Small intestine (tissue), 7 donors: ENCODE measurements at regions not wholly inside any gene's neighbourhood (a gene's known extent, or its start where the extent isn't known, plus 50 kb on each side); places are given as distances from the start of the nearest gene placed in this dataset.

Experiments used
- DNase-seq, 2 donors: peaks; one replicate each; pipeline versions ENCODE4 v3.0.0 to v3.0.0-alpha.2; 2013
- FAIRE-seq: peaks from 2 replicates; lab custom pipeline; 2012; peaks lifted over from hg19 to GRCh38; lab: Jason Lieb, UNC
- H3K27ac ChIP-seq, 3 donors: one replicate each; pipeline ENCODE4 v1.5.1; 2013; ENCODE audit warnings: low read length in 2 of 3, mild to moderate bottlenecking in 2 of 3, control low read depth in 1 of 3, inconsistent platforms in 1 of 3, low read depth in 1 of 3, moderate library complexity in 1 of 3
- H3K27me3 ChIP-seq, 3 donors: one replicate each; pipeline ENCODE4 v1.6.1; 2013; ENCODE audit warnings: low read length in 3 of 3, inconsistent platforms in 1 of 3; ENCODE audit not compliant: control insufficient read depth in 3 of 3, insufficient read depth in 3 of 3
- H3K36me3 ChIP-seq, 3 donors: one replicate each; pipeline ENCODE4 v1.6.1; 2013; ENCODE audit warnings: low read length in 3 of 3, inconsistent platforms in 1 of 3, low read depth in 1 of 3, mild to moderate bottlenecking in 1 of 3, moderate library complexity in 1 of 3; ENCODE audit not compliant: control insufficient read depth in 3 of 3, insufficient read depth in 2 of 3
- H3K4me1 ChIP-seq, 3 donors: one replicate each; pipeline ENCODE4 v1.6.1; 2013; ENCODE audit warnings: low read length in 2 of 3, inconsistent platforms in 1 of 3, low read depth in 1 of 3, mild to moderate bottlenecking in 1 of 3, moderate library complexity in 1 of 3; ENCODE audit not compliant: control insufficient read depth in 3 of 3, insufficient read depth in 2 of 3
- H3K4me3 ChIP-seq, 3 donors: one replicate each; pipeline ENCODE4 v1.5.1; 2013; ENCODE audit warnings: low read length in 3 of 3, control low read depth in 1 of 3, inconsistent platforms in 1 of 3, low read depth in 1 of 3, mild to moderate bottlenecking in 1 of 3, moderate library complexity in 1 of 3
- H3K9me3 ChIP-seq, 2 donors: one replicate each; pipeline ENCODE4 v1.6.1; 2013; ENCODE audit warnings: low read depth in 1 of 2, low read length in 1 of 2; ENCODE audit not compliant: control insufficient read depth in 2 of 2, insufficient read depth in 1 of 2
- WGBS, 3 donors: extraction: QIAGEN DNeasy Blood & Tissue Kit; methylation state at CpG; one replicate each; pipeline ENCODE4 v1.1.7; 2013; 5-methylcytosine and 5-hydroxymethylcytosine counted together
- donor health status: healthy with polysubstance abuse.
- donor health status: control.
- donor health status: control.
- donor health status: Bipolar disorder and iron deficiency.
- donor health status: healthy.

DNA sequence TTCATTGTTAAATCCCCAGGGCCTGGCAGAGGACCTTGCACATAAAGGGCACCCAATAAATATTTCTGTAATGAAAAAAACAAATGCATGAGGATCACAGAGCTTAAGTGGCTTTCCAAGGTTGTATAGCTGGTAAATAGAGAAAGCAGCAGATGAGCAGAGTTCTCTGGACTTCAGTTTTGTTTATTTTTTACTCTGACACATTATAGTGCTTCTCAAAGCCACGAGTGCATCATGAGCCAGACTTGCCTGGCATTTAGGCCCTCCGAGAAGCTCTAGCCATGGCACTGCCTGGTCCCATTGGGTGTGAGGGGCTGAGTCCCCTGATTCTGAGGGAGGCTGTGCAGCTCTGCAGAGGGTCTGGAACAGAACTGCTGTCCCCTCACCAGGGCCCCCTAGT is 87.2 kb upstream of the ZNF32 start:
- FAIRE-seq, result no peak
- Histone ChIP-seq H3K27ac (no peak overlapping the region), H3K9me3 (peaks cover 1 to 2% of the 10 kb centered on the region in 2 donors), H3K27me3 (no peaks in the 10 kb centered on the region), H3K4me1 (no peaks in the 10 kb centered on the region), H3K4me3 (no peak overlapping the region), H3K36me3 (no peaks in the 10 kb centered on the region)
- WGBS, 3 donors, result 65 to 74% (median 67%) methylated on average over 2 of the region's 2 CpGs
- DNase-seq, result no peak

DNA sequence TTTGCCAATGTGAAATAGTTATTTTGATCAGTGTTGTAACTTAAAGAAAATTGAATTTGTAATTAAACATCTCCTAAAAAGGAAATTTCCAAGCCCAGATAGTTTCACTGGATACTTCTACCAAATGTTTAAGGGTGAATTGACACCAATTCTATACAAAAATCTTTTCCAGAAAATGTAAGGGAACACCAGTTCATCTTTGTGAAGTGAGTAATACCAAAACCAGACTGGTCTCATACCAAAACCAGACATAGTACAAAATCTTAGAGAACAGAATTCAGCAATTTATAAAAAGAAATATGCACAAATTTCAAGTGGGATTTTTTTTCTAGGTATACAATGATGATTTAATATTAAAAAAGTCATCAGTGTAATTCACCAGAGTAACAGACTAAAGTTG is 86.0 kb upstream of the ZNF32 start:
- Histone ChIP-seq H3K4me3 (no peak overlapping the region), H3K36me3 (no peaks in the 10 kb centered on the region), H3K4me1 (no peaks in the 10 kb centered on the region), H3K27ac (no peak overlapping the region), H3K9me3 (peaks cover 1 to 2% of the 10 kb centered on the region in 2 donors), H3K27me3 (no peaks in the 10 kb centered on the region)
- FAIRE-seq (no peak), DNase-seq (no peak)

- no peak for FAIRE-seq
- DNase-seq, result no peak
- Histone ChIP-seq H3K27me3 (no peaks in the 10 kb centered on the region), H3K4me3 (no peak overlapping the region), H3K36me3 (no peaks in the 10 kb centered on the region), H3K27ac (no peak overlapping the region), H3K4me1 (no peaks in the 10 kb centered on the region), H3K9me3 (peaks cover 1 to 19% of the 10 kb centered on the region in 2 donors)
- 56 to 82% (median 73%) methylated on average over 3 of the region's 3 CpGs for WGBS, 3 donors
Observed at GRCh38 chr10:43731486-43731885, 82.8 kb upstream of the ZNF32 start.

GRCh38 chr10:43728425-43728824 is 79.7 kb upstream of the ZNF32 start:
- H3K36me3 ChIP-seq, result no peaks in the 10 kb centered on the region
- peaks cover 1 to 23% of the 10 kb centered on the region in 2 donors for H3K9me3 ChIP-seq
- H3K4me3 ChIP-seq, result no peak overlapping the region
- no peak overlapping the region for H3K27ac ChIP-seq
- no peaks in the 10 kb centered on the region for H3K4me1 ChIP-seq
- FAIRE-seq (no peak), DNase-seq (no peak)
- no peaks in the 10 kb centered on the region for H3K27me3 ChIP-seq
- 69 to 78% (median 75%) methylated on average over 26 of the region's 26 CpGs for WGBS, 3 donors

DNA sequence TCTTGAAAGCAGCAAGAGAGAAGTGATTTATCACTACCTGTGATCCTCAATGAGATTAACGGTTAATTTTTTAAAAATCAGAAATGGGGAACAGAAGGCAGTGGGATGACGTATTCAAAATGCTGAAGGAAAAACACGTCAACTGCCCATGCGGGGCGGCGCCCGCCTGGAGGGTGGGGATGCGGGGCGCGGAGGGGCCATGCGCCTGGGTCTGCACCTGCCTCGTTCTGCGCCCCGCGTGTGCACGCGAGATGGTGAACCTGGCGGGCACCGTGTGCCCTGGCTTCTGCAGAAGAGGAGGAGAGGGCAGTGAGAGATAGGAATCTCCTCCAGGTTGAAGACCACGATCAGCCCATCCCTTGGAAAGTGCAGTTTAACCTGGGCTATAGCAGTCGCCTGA is 79.3 kb upstream of the ZNF32 start:
- Histone ChIP-seq H3K36me3 (no peaks in the 10 kb centered on the region), H3K27me3 (no peaks in the 10 kb centered on the region), H3K27ac (no peak overlapping the region), H3K4me1 (no peaks in the 10 kb centered on the region), H3K4me3 (no peak overlapping the region), H3K9me3 (peaks cover 1 to 23% of the 10 kb centered on the region in 2 donors)
- no peak for FAIRE-seq
- no peak for DNase-seq
- 84 to 87% (median 85%) methylated on average over 21 of the region's 21 CpGs for WGBS, 3 donors

GRCh38 chr10:43715334-43715733 is 66.7 kb upstream of the ZNF32 start:
- FAIRE-seq (no peak), DNase-seq (no peak)
- Histone ChIP-seq H3K27ac (no peak overlapping the region), H3K36me3 (no peaks in the 10 kb centered on the region), H3K27me3 (no peaks in the 10 kb centered on the region), H3K4me3 (no peak overlapping the region), H3K4me1 (no peaks in the 10 kb centered on the region), H3K9me3 (peaks cover 0 to 6% of the 10 kb centered on the region in 2 donors)
- WGBS, 3 donors, result 56 to 79% (median 63%) methylated on average over 3 of the region's 3 CpGs

- FAIRE-seq (no peak), DNase-seq (no peak)
- WGBS, 3 donors, result 74 to 86% (median 79%) methylated on average over 10 of the region's 10 CpGs
- Histone ChIP-seq H3K36me3 (no peaks in the 10 kb centered on the region), H3K9me3 (peaks cover 0 to 6% of the 10 kb centered on the region in 2 donors), H3K4me3 (no peak overlapping the region), H3K27me3 (no peaks in the 10 kb centered on the region), H3K27ac (no peak overlapping the region), H3K4me1 (peaks cover 0 to 4% (median 0%) of the 10 kb centered on the region in 3 donors)
Observed at GRCh38 chr10:43712821-43713584, 64.3 kb upstream of the ZNF32 start.

DNA sequence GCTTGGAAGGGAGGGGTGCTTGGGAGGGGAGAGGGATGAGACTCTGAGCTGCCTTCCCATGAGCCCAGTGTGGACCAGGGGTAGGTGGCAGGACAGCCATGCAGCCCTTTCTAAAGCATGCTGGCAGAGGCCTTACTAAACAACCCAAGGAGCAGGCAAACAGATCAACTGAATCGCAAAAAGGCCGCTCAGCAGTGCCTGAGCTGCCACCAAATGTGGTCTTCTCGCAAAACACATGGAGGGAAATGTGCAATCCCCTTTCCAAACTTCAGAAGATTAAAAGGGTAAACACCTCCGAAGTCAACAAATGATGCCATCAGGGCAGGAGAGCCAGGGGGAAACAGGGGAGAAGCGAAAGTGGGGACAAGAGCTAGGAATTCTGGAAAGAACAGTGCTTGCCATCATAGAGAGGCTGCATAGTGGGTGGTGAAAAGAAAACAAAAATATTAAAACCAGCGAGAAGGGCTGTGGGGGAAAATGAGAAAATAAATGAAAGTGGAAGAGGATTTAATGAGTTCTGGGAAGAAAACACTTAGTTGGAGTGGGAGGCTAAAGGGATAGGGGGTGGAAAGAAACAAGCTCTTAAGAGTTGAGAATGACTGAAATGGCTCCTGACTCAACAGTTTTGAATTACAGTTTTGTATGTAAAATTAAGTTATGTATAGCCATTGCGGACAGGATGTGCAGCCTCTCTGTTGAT is 62.2 kb upstream of the ZNF32 start:
- FAIRE-seq, result no peak
- Histone ChIP-seq H3K27me3 (no peaks in the 10 kb centered on the region), H3K9me3 (peaks cover 0 to 3% of the 10 kb centered on the region in 2 donors), H3K27ac (no peak overlapping the region), H3K4me3 (no peak overlapping the region), H3K36me3 (no peaks in the 10 kb centered on the region), H3K4me1 (peaks cover 0 to 4% (median 0%) of the 10 kb centered on the region in 3 donors)
- DNase-seq, result no peak
- WGBS, 3 donors, result 77 to 81% (median 79%) methylated on average over 7 of the region's 7 CpGs
